ENCODE measurements at regions not wholly inside any gene's neighbourhood (a gene's known extent, or its start where the extent isn't known, plus 50 kb on each side); places are given as distances from the start of the nearest gene placed in this dataset.
"Not testable (repeated sequence)": the region's sequence is repeated elsewhere in the genome, so short reads cannot be mapped to it uniquely, and the experiment has no call there.

GRCh38 chr2:143875295-143876233 is 644.4 kb downstream of the ZEB2 start:
- no peak for DNase-seq (ENCODE audit: low read depth in 2 of 2)

GRCh38 chr2:143873886-143874285 is 646.0 kb downstream of the ZEB2 start:
- DNase-seq (ENCODE audit: low read depth in 2 of 2), result no peak

GRCh38 chr2:143870696-143871095 is 649.2 kb downstream of the ZEB2 start:
- DNase-seq (ENCODE audit: low read depth in 2 of 2), result no peak

GRCh38 chr2:143856978-143857377 is 662.9 kb downstream of the ZEB2 start:
- no peak for DNase-seq (ENCODE audit: low read depth in 2 of 2)

GRCh38 chr2:143852759-143853158 is 667.2 kb downstream of the ZEB2 start:
- DNase-seq (ENCODE audit: low read depth in 2 of 2), result no peak

GRCh38 chr2:143850084-143850483 is 669.8 kb downstream of the ZEB2 start:
- DNase-seq (ENCODE audit: low read depth in 2 of 2), result no peak

- DNase-seq (ENCODE audit: low read depth in 2 of 2), result no peak
These were observed 672.7 kb downstream of the ZEB2 start for GRCh38 chr2:143847257-143847656.

GRCh38 chr2:143844986-143845385 is 674.9 kb downstream of the ZEB2 start:
- no peak for DNase-seq (ENCODE audit: low read depth in 2 of 2)

GRCh38 chr2:143843686-143844085 is 676.2 kb downstream of the ZEB2 start:
- DNase-seq (ENCODE audit: low read depth in 2 of 2), result no peak

- DNase-seq (ENCODE audit: low read depth in 2 of 2), result no peak
These were observed 677.1 kb downstream of the ZEB2 start for GRCh38 chr2:143842836-143843235.

GRCh38 chr2:143841935-143842334 is 678.0 kb downstream of the ZEB2 start:
- no peak for DNase-seq (ENCODE audit: low read depth in 2 of 2)

GRCh38 chr2:143840601-143841000 is 679.3 kb downstream of the ZEB2 start:
- no peak for DNase-seq (ENCODE audit: low read depth in 2 of 2)

GRCh38 chr2:143840194-143840593 is 679.7 kb downstream of the ZEB2 start:
- DNase-seq (ENCODE audit: low read depth in 2 of 2), result no peak

GRCh38 chr2:143839456-143839855 is 680.5 kb downstream of the ZEB2 start:
- no peak for DNase-seq (ENCODE audit: low read depth in 2 of 2)

GRCh38 chr2:143837055-143837454 is 682.9 kb downstream of the ZEB2 start:
- not testable (repeated sequence) for DNase-seq (ENCODE audit: low read depth in 2 of 2)

GRCh38 chr2:143835481-143835880 is 684.4 kb downstream of the ZEB2 start:
- DNase-seq (ENCODE audit: low read depth in 2 of 2), result no peak

GRCh38 chr2:143833015-143833660 is 686.8 kb downstream of the ZEB2 start:
- no peak for DNase-seq (ENCODE audit: low read depth in 2 of 2)

GRCh38 chr2:143830476-143830875 is 689.4 kb downstream of the ZEB2 start:
- no peak for DNase-seq (ENCODE audit: low read depth in 2 of 2)

GRCh38 chr2:143828763-143829537 is 691.0 kb downstream of the ZEB2 start:
- no peak for DNase-seq (ENCODE audit: low read depth in 2 of 2)

GRCh38 chr2:143824791-143825190 is 695.1 kb downstream of the ZEB2 start:
- no peak for DNase-seq (ENCODE audit: low read depth in 2 of 2)

GRCh38 chr2:143823876-143824275 is 694.7 kb downstream of the ARHGAP15 start:
- no peak for DNase-seq (ENCODE audit: low read depth in 2 of 2)

GRCh38 chr2:143823296-143823695 is 694.1 kb downstream of the ARHGAP15 start:
- DNase-seq (ENCODE audit: low read depth in 2 of 2), result no peak

Data from stimulated activated CD8-positive, alpha-beta memory T cell treated with anti-CD3 and anti-CD28 coated beads, Interleukin-15, amount 100 ng/mL, for 4 hours (primary cell).